GM18867 (cell line): ENCODE measurements at regions not wholly inside any gene's neighbourhood (a gene's known extent, or its start where the extent isn't known, plus 50 kb on each side); places are given as distances from the start of the nearest gene placed in this dataset.
"Not testable (repeated sequence)": the region's sequence is repeated elsewhere in the genome, so short reads cannot be mapped to it uniquely, and the experiment has no call there.

Source experiments
- ATAC-seq: cut with Tn5 transposase; IDR thresholded peaks from one replicate; pipeline ENCODE4 v1.9.1; 2021; ENCODE audit warnings: mild to moderate bottlenecking, moderate library complexity; ENCODE audit not compliant: unreplicated experiment

GRCh38 chr15:62218841-62219240, 53.8 kb upstream of the C2CD4B start:
- ATAC-seq, result no peak

- ATAC-seq, result no peak
Measured at GRCh38 chr15:62219799-62220198, 54.7 kb upstream of the C2CD4B start.

GRCh38 chr15:62223020-62223419, 57.9 kb upstream of the C2CD4B start:
- ATAC-seq, result no peak

- no peak for ATAC-seq
Measured at GRCh38 chr15:62228604-62229003, 63.5 kb upstream of the C2CD4B start.

GRCh38 chr15:62231856-62232255, 66.8 kb upstream of the C2CD4B start:
- ATAC-seq, result no peak

DNA sequence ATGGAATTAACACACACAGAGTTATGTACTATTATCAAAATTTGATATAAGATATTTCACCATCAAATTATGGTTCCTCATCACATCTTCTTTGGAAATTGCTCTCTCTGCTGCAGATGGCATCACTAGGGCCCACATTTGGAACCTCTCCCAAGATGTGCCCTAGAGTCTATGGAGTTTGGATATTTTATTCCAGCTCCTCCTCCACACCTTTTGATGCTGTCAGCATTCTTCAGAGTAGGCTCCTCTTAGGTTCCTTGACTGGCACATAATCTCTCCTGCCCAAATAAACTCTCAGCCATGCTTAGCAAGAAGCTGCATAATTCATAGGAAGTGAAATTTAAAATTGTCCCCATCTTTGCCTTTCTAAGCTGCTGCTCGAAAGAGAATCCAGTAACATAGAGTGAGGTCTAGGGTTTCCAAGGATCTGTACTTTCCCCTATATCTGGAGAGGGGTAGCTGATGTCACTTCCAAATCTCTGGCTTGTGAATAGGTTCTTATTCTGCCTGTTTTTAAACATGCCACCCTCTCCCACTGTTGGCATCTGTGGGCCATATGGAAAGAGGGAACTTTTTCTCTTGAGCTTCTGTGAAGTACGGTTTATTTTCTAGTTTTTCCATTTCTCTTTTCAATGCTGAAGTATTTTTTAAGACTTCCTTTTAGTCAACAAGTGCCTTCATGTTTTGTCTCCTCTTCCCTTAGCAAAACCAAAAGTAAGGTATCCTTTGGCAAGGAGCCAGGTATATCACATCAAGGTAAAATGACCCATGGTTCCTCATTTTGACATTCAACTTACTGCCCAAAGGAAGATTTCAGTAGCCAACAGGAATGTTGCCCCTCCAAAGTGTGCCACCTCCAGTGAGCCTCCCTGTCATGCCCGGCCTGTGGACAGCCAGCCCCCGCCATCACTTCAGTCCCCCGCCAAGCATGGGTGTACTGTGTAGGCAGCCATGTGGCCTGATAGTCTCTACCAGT, 75.3 kb upstream of the C2CD4B start:
- no peak for ATAC-seq

- ATAC-seq, result no peak
Measured at GRCh38 chr15:62241135-62241770, 76.2 kb upstream of the C2CD4B start.

DNA sequence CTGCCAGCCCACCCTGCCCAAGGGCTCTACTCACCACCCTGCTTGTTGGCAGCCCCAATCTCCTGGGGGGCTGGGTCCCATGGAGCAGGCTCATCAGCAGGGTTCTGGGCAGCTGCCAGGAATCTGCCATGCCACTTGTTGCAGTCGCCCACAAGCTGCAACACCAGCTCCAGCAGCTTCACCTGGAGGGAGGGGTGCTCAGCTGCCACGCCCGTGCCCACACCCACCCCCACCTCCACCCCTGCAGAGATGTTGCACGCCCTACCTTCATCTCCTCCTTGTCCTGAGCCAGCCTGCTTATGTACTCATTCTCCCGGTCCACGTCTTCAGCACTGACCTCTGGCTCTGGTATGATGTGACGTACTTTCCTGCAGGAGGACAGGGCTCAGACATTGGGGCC, 77.9 kb upstream of the C2CD4B start:
- ATAC-seq, result no peak

- ATAC-seq, result no peak
Measured at GRCh38 chr15:62244762-62245161, 79.7 kb upstream of the C2CD4B start.

- ATAC-seq, result no peak
Measured at GRCh38 chr15:62248277-62248984, 83.3 kb upstream of the C2CD4B start.

DNA sequence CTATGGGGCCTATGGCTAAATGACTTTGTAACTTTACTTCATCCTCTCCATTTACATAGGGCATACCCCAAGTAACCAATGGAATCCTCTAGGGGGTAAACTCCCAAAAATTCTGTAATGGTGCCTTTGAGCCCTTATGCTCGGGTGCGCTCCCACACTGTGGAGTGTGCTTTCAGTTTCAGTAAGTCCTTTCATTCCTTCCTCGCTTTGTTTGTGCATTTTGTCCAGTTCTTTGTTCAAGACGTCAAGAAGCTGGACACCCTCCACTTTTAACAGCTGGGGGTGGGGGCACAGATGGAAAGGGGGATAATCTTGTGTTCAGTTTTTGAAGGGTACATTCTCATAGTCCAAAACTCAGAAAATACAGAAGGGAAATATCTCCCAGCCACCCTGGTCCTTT, 84.4 kb upstream of the C2CD4B start:
- no peak for ATAC-seq

GRCh38 chr15:62250186-62250585, 85.1 kb upstream of the C2CD4B start:
- ATAC-seq, result no peak

- no peak for ATAC-seq
Measured at GRCh38 chr15:62250978-62251377, 85.9 kb upstream of the C2CD4B start.

GRCh38 chr15:62253294-62253693, 88.2 kb upstream of the C2CD4B start:
- ATAC-seq, result no peak

- no peak for ATAC-seq
Measured at GRCh38 chr15:62254137-62254934, 89.3 kb upstream of the C2CD4B start.

DNA sequence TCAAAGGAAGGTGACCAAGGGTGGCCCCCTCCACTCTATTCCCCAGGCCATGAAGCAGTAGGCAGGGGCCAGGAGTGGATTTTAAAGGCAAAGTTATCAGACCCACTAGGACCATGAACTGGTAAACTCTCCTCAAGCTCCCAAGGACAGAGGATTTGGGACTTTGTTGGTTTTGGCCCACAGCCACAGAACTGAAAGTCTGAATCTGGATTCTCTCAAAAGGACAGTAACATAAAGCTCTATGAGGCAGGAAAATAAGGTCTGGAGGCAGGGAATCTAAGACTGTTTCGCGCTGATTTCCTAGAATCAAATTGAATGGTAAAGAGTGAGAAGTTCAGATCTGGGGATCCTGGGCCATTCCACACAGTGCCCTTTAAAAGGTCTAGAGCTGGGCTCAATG, 91.3 kb upstream of the C2CD4B start:
- not testable (repeated sequence) for ATAC-seq

DNA sequence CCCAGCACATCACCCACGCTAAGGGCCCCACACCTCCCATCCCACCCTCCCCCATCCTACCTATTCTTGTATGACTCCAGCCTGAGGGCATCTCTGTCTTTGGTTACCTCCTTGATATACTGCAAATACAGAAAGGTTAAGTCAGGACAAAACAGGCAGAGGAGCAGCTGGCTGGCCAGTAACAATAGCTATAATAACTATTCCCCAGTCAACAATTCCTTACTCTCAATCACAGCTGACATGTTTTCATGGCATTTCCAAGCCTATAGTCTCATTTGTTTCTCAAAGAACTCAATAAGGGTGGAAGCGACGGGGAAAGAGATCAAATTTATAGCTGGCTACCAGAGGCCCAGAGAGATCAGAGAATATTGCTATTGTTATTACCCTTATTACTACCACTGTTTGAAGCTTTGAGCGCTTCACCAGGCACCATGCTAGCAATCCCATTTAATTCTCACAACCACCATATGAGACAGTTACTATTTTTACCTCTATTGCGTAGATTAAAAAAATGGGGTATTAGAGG, 93.0 kb upstream of the C2CD4B start:
- ATAC-seq, result no peak

- no peak for ATAC-seq
Measured at GRCh38 chr15:62262305-62262941, 97.3 kb upstream of the C2CD4B start.

GRCh38 chr15:62264196-62264595, 99.1 kb upstream of the C2CD4B start:
- no peak for ATAC-seq

DNA sequence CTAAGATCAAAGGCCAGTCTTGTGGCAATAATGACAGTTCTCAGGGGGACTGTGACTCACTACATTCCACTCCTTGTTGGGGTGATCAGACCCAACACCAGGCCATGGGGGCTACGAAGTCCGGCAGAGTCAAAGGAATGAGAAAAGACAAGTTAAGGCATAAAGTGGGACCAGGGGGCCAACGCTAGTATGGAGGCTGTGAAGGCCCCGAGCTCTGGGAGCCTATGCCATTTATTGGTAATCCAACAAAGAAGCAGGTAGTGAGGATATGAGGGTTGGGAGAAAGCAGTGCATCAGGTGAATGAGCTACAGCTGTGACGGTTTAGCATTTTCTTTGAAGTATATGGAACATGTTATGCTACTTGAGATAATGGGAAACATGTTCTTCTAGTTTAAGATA, 104.4 kb upstream of the C2CD4B start:
- no peak for ATAC-seq
